Right ventricle myocardium superior (tissue), 1 donor: ENCODE measurements at regions not wholly inside any gene's neighbourhood (a gene's known extent, or its start where the extent isn't known, plus 50 kb on each side); places are given as distances from the start of the nearest gene placed in this dataset.

Experiments used
- ATAC-seq: fragments of 200-7000 bp; cut with Tn5 transposase; one replicate; pipeline ENCODE4 v1.9.1; 2020; ENCODE audit warnings: mild to moderate bottlenecking; ENCODE audit not compliant: poor library complexity
- DNase-seq: peaks from one replicate; pipeline ENCODE4 v3.0.0-alpha.2; 2020
- intact Hi-C: fragments of 100-400 bp; cut with DNase I; formaldehyde crosslinking; loops from one replicate; pipeline ENCODE4 v1.11.2; 2022
- donor health status: DM: no; HTN: yes; CAD: no; lungs with severe emphysema.

DNA sequence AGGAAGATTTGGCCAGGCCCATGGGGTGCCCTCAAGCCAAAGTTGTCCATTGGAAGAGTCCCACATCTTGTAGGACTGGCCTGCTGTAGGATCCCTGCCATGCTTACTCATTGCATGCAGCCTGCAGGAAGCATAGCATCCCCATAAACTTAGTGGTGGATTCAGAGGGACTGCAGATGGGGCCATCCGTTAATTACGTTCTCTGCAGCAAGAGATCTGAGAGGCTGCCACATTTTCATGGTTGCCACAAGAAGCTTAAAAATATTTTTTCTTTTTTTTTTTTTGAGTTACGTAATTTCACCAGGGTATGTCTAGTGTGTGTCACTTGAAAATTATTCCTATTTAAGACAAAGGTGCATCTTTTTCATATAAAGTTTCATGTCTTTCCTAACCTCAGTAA is 329.7 kb upstream of the USP24 start:
- intact Hi-C loops: no loop called here
- DNase-seq: no peak

GRCh38 chr1:55542901-55543504 is 327.8 kb upstream of the USP24 start:
- ATAC-seq (no peak), DNase-seq (no peak)
- intact Hi-C loops: no loop called here

More for the DNA sequence above, 329.7 kb upstream of the USP24 start:
- ATAC-seq: no peak

DNA sequence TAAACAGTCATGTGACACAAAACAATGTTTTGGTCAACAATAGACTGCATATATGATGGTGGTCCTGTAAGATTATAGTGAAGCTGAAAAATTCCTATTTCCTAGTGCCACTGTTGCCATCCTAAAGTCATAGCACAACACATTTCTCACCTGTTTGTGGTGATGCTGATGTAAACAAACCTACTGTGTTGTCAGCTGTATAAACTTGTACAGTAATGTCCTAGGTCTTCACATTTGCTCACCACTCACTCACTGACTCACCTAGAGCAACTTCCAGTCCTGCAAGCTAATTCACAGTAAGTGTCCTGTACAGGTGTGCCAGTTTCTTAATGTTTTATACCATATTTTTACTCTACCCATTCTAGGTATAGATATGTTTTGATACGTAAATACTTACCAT is 326.1 kb upstream of the USP24 start:
- intact Hi-C loops: no loop called here
- no peak for DNase-seq
- ATAC-seq: no peak

DNA sequence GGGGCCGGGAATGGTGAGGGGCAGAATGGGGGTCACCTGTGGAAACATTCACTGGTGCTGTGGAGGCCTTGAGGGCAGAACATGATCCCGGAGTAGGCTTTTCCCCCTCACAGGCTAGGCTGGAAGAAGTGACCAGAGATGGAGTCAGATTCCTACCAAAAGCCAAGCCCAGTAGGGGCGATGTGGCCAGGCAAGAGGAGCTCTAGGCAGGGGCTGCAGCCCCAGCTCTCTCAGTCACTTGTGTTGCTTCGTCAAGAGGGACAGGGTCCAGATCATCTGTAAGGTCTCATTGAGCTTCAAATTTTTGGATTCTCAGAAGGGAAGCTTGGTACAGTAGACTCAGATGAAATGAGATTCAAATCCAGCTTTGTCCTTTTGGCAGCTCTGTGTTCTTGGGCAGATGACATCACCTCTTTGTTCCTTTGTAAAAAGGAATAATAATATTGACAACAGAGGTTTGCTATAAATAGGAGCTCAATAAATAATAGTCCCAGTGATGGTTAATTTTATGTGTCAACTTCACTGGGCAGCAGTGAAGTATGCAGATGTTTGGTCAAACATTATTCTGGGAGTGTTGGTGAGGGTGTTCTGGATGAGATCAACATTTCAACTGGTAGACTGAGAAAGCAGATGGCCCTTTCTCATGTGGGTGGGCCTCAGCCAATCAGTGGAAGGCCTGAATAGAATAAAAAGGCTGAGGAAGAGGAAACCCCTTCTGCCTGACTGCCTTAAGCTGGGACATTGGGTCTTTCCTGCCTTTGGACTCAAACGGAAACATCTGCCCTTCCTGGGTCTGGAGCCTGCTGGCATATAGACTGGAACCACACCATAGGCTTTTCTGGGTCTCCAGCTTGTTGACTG is 324.7 kb upstream of the USP24 start:
- ATAC-seq (no peak), DNase-seq (no peak)
- intact Hi-C loops: no loop called here

GRCh38 chr1:55538428-55538827 is 323.3 kb upstream of the USP24 start:
- ATAC-seq: no peak
- intact Hi-C loops: no loop called here
- DNase-seq: no peak

DNA sequence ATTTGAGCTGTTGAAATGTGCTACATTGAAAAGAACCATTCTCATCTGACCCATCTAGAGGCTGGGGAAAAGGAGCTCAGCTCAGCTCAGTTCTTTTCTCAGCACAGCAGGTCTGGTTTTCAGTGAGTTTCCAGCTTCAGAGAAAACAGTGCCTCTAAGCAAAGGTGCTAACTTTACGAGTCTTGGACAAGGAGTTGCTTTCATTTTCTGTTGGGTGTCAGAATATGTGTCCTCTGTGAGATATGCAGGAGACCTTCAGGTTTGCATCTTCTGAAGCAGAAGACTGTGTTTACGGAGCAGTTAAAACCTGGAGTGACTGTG is 321.3 kb upstream of the USP24 start:
- intact Hi-C loops: no loop called here
- ATAC-seq (no peak), DNase-seq (no peak)

DNA sequence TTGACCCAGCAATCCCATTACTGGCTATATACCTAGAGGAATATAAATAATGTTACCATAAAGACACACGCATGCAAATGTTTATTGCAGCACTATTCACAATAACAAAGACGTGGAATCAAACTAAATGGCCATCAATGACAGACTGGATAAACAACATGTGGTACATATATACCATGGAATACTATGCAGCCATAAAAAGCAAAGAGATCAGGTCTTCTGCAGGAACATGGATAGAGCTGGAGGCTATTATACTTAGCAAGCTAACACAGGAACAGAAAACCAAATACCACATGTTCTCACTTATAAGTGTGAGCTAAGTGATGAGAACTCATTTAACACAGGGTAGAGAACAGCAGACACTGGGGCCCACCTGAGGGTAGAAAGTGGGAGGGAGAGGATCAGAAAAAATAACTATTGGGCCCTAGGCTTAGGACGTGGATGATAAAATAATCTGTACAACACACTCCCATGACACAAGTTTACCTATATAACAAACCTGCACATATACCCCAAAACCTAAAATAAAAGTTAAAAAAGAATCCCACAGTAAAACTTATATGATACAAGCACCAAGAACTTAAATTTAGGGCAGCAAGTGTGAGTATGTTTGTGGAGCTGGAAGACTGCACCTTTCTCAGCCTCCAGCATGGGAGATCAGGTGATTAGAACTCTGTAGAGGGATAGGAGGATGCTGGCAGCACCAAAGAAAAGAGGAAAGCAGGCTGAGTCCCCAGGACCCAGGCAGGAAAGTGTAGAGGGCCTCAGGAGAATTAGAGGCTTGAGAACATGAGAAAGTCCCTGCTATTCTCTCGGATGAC is 320.8 kb upstream of the USP24 start:
- ATAC-seq (no peak), DNase-seq (no peak)
- intact Hi-C loops: no loop called here

DNA sequence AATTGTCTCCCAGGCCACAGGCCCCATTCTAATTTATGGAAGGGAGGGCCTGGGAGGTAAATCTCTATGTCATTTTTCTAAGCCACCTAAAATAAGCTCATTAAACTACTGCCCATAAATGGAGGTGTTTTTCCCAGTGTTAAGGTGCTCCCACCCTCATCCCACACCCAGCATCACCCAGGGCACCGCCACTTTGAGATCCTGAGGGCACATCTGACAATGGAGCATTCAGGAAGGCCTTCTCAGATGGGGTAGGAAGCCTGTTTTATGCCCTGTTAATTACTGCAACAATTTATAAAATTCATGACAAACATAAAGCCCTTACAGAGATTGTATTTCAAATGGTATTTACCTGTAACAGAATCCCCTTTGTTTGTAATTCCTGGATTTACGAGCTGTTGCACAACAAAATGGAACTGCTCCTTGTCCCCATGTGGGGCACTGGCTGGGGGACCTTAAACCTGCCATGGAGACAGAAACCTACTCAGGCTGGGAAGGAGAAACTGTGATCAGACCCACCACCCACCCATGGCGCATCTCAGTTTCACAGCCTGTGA is 319.5 kb upstream of the USP24 start:
- no peak for DNase-seq
- intact Hi-C loops: no loop called here
- no peak for ATAC-seq

- DNase-seq (no peak), ATAC-seq (no peak)
- intact Hi-C loops: no loop called here
Measured at GRCh38 chr1:55531644-55532043, 316.5 kb upstream of the USP24 start.

- ATAC-seq: no peak
- intact Hi-C loops: no loop called here
- DNase-seq: no peak
Measured at GRCh38 chr1:55530749-55531478, 315.8 kb upstream of the USP24 start.

DNA sequence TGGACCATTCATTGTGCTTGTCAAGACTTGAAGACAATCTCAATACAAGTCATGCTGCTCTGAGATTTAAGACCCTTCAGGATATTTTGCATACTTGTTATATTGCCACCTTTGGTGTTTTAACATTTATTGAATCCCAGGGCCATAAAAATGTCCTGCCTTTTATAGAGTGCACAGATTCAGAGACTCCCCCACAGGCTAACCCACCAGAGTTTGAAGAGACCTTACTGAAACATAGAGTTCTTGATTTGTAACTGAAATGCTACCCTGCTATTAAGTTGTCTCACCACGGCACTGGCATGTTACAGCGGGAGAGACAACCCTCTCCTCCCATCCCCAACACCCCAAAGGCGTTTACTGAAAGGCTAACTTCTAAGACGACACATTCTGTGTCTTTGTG is 313.9 kb upstream of the USP24 start:
- ATAC-seq: no peak
- intact Hi-C loops: no loop called here
- no peak for DNase-seq

DNA sequence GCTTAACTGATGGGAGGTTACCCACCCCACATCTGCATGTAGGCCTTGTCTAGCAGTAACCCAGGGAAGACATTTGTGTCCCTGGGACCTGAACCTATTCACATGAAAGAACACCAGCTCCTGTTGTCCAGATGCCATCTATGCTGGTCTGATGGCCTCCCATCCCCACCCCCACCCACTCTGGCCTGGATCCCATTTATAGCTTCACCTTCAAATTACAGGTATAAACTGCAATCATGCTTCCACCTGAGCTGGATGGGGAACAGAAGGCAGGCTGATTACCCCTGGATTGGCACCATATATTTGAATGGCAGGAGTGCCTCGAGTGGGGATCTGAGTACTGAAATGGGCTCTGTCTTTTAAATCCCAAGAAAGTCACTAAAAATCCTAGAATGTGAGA is 312.7 kb upstream of the USP24 start:
- ATAC-seq: no peak

GRCh38 chr1:55526716-55527115 is 311.6 kb upstream of the USP24 start:
- intact Hi-C loops: no loop called here
- DNase-seq (no peak), ATAC-seq (no peak)

More for the DNA sequence above, 312.7 kb upstream of the USP24 start:
- intact Hi-C loops: no loop called here
- DNase-seq: no peak

DNA sequence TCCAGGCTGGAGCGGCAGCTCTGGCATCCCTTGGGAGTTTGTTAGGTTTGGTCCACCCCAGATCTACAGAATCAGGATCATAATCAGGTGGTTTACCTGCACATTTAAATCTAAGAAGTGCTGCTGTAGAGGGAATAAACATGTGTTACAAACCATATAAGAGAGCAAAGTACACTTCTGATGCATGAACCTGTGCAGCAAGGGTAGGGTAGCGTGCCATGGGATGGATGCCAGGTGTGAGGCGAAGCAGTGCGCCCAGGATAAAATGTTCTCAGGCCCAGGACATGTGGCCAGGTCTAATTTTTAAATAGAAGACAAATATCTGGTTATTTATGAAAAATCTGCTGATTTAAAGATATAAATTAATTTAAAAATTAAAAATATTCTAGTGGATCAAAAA is 308.8 kb upstream of the USP24 start:
- no peak for ATAC-seq
- no peak for DNase-seq
- intact Hi-C loops: no loop called here

GRCh38 chr1:55522982-55523381 is 307.8 kb upstream of the USP24 start:
- intact Hi-C loops: no loop called here
- DNase-seq: no peak
- ATAC-seq: no peak

- ATAC-seq (no peak), DNase-seq (no peak)
- intact Hi-C loops: no loop called here
Measured at GRCh38 chr1:55522353-55522903, 307.3 kb upstream of the USP24 start.

- intact Hi-C loops: no loop called here
- DNase-seq (no peak), ATAC-seq (no peak)
Measured at GRCh38 chr1:55520861-55521260, 305.7 kb upstream of the USP24 start.

GRCh38 chr1:55519937-55520683 is 304.9 kb upstream of the USP24 start:
- DNase-seq (no peak), ATAC-seq (no peak)
- intact Hi-C loops: no loop called here
